Left lung (tissue), 4 donors: ENCODE measurements at regions not wholly inside any gene's neighbourhood (a gene's known extent, or its start where the extent isn't known, plus 50 kb on each side); places are given as distances from the start of the nearest gene placed in this dataset.

Source experiments
- ATAC-seq: fragments of 200-7000 bp; cut with Tn5 transposase; one replicate; pipeline ENCODE4 v1.9.1; 2020; ENCODE audit warnings: moderate library complexity
- DNase-seq, 4 donors: peaks; one replicate each; pipeline ENCODE4 v3.0.0-alpha.2; 2013 to 2020
- H3K27ac ChIP-seq, 2 donors: fragments of 200-600 bp; sonication (generic) in 1 of 2; one replicate each; pipeline versions ENCODE4 v1.5.0 to v1.8.0; 2020 to 2021
- H3K27me3 ChIP-seq, 2 donors: fragments of 200-600 bp; sonication (generic) in 1 of 2; one replicate each; pipeline versions ENCODE4 v1.5.0 to v1.8.0; 2020 to 2021
- H3K36me3 ChIP-seq, 2 donors: fragments of 200-600 bp; sonication (generic) in 1 of 2; one replicate each; pipeline versions ENCODE4 v1.5.0 to v1.8.0; 2020 to 2021
- H3K4me1 ChIP-seq, 2 donors: fragments of 200-600 bp; one replicate each; pipeline ENCODE4 v1.8.0; 2021
- H3K4me3 ChIP-seq, 2 donors: fragments of 200-600 bp; sonication (generic) in 1 of 2; one replicate each; pipeline versions ENCODE4 v1.5.0 to v1.8.0; 2020 to 2021; ENCODE audit warnings: mild to moderate bottlenecking in 1 of 2
- H3K9me3 ChIP-seq, 2 donors: fragments of 200-600 bp; sonication (generic) in 1 of 2; one replicate each; pipeline versions ENCODE4 v1.5.0 to v1.8.0; 2020 to 2021
- intact Hi-C, 2 donors: fragments of 100-400 bp; cut with DNase I; formaldehyde crosslinking; loops; one replicate each; pipeline versions ENCODE4 v1.11.2 to v1.14.2; 2022
- TF ChIP-seq, protein P1 (sequence below), 2 donors: fragments of 200-600 bp; sonication (generic) in 1 of 2; IDR thresholded peaks; one replicate each; pipeline versions ENCODE4 v1.5.0 to v1.8.0; 2021; ENCODE audit warnings: antibody characterized with exemption in 2 of 2
- donor health status: DM: no; HTN: yes; CAD: no.
- donor health status: DM: no; HTN: no; CAD: no.

DNA sequence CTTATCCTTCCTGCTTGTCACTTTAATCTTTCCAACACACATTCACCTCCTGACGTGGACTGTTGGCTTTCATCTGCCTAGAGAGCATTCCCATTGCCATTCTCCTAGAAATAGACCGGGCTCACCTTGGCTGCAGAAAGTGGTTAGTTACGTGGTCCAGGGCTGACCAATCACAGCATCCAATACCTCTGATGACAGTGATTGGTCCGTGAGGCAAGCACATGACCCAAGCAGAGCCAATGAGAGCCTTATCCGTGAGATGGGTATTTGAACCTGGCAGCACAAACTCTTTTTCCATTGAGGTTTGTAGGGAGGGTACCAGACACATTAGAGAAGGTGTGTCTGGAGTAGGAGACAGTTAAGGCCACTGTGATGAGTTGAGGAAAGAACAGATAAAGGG lies 85.8 kb downstream of the MIAT start:
- no peak for ATAC-seq
- DNase-seq = no peak
- intact Hi-C loops = no loop called here
- H3K4me3 ChIP-seq = no peak overlapping the region
- no peaks in the 10 kb centered on the region for H3K36me3 ChIP-seq
- H3K27ac ChIP-seq = no peak overlapping the region
- no peaks in the 10 kb centered on the region for H3K4me1 ChIP-seq
- no peaks in the 10 kb centered on the region for H3K27me3 ChIP-seq
- TF ChIP-seq, protein P1, sequence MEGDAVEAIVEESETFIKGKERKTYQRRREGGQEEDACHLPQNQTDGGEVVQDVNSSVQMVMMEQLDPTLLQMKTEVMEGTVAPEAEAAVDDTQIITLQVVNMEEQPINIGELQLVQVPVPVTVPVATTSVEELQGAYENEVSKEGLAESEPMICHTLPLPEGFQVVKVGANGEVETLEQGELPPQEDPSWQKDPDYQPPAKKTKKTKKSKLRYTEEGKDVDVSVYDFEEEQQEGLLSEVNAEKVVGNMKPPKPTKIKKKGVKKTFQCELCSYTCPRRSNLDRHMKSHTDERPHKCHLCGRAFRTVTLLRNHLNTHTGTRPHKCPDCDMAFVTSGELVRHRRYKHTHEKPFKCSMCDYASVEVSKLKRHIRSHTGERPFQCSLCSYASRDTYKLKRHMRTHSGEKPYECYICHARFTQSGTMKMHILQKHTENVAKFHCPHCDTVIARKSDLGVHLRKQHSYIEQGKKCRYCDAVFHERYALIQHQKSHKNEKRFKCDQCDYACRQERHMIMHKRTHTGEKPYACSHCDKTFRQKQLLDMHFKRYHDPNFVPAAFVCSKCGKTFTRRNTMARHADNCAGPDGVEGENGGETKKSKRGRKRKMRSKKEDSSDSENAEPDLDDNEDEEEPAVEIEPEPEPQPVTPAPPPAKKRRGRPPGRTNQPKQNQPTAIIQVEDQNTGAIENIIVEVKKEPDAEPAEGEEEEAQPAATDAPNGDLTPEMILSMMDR (IDR thresholded peaks at IDR 0.05) = no peak
- H3K9me3 ChIP-seq = no peaks in the 10 kb centered on the region

DNA sequence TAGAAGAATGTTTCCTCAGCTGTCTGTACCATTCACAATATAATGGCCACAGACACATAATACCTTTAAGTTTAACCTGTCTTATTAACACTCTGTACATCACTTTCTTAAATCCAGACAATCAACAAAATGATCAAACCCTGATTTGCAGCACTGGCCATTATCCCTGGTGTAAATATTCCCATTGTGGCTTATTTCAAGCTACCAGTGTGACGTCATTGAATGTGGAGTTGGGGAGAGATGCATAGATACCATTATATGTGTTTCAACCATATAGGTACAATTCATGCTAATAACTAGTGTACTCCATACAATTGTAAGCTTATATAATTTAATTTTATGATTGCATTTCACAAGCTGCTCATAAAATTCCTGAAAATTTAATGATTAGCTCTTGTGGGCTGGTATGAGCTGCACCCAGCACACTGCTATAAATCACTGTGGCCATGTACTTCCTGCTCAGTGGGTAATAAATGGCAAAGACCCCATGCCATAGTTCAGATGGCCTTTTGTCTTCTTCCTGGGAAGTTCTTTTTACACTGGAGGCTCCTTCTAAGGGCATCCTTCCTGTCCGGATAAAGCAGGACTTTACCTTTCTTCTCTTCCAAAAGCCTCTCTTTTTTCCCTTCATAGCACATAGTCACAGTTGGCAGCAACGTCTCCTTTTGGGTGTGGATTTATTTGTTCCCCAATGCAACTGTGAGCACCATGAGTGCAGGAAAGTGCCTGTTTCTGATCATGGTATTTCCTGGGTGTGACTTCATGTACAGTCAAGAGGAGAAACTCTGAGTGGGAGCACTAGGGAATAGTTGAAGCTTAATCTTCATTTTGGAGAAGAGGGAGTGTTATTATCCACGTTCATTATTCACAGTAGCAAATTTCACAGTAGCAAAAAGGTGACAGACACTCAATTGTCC lies 87.8 kb downstream of the MIAT start:
- no peaks in the 10 kb centered on the region for H3K36me3 ChIP-seq
- no peak overlapping the region for H3K27ac ChIP-seq
- H3K4me1 ChIP-seq = no peaks in the 10 kb centered on the region
- DNase-seq (no peak), ATAC-seq (no peak)
- H3K9me3 ChIP-seq = no peaks in the 10 kb centered on the region
- TF ChIP-seq, protein P1 (IDR thresholded peaks at IDR 0.05) = no peak
- intact Hi-C loops = no loop called here
- H3K4me3 ChIP-seq = no peak overlapping the region
- no peaks in the 10 kb centered on the region for H3K27me3 ChIP-seq

DNA sequence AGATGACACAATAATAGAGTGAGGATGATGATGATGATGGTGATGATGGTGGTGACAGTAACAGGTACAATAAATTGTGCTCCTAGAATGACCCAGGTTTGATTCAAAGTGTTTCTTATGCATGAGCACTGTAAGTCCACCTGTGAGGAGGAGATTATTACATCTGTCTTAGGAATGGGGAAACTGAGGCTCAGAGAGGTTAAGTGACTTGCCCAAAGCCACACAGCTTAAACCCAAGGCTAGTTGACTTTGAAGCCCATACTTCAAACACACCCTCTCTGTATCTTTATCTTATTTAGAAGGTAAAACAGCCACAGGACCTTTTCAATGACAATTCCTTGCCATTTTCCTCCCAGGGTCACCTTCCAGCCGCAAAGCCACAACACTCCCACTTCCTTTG lies 88.9 kb downstream of the MIAT start:
- Histone ChIP-seq H3K4me3 (no peak overlapping the region), H3K4me1 (peaks cover 0 to 8% of the 10 kb centered on the region in 2 donors), H3K27ac (no peak overlapping the region), H3K36me3 (no peaks in the 10 kb centered on the region), H3K9me3 (no peaks in the 10 kb centered on the region), H3K27me3 (no peaks in the 10 kb centered on the region)
- intact Hi-C loops = no loop called here
- DNase-seq (no peak), ATAC-seq (no peak)
- TF ChIP-seq, protein P1 (IDR thresholded peaks at IDR 0.05) = no peak

DNA sequence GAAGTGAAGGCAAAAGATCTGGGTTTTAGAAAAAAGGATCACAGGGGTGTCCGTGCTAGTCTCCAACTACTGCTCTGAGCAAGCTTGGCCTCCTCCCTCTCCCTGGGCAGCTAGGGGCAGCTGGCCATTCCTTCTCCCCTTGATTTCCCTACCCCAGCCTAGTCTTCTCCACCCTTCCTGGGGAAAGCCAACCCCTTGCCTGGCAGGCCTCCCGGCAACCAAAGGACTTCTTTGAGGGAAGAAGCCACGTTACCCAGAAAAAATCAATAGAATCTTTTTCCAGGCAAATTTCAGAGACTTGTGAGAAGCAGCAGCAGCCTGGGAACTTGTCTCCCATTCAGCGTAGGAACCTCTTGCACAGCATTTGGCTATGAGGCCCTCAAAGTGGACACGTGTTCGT lies 91.5 kb downstream of the MIAT start:
- H3K27me3 ChIP-seq = no peaks in the 10 kb centered on the region
- no peaks in the 10 kb centered on the region for H3K36me3 ChIP-seq
- TF ChIP-seq, protein P1 (IDR thresholded peaks at IDR 0.05) = no peak
- intact Hi-C loops = no loop called here
- H3K27ac ChIP-seq = no peak overlapping the region
- no peak for ATAC-seq
- no peak overlapping the region for H3K4me3 ChIP-seq
- no peak for DNase-seq
- no peaks in the 10 kb centered on the region for H3K9me3 ChIP-seq
- peaks cover 0 to 8% of the 10 kb centered on the region in 2 donors for H3K4me1 ChIP-seq

DNA sequence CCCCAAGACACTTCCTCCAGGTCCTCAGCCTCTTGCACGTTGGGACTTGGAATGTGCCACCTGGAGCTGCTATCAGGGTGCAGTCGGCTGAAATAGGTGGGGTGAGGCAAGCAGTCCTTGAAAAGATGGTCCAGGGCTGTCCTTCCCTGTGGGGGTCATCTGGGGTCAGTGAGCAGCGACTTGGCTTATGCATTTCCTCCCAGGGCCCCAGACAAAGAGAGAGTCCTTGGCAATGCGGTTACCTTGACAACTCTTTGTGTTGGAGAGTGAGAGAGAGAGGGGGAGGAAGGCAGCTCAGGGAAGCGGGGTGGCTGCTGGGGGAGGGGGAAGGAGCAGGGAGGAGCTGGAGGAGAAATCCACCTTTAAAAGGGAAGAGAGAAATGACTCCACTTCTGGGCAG lies 93.8 kb downstream of the MIAT start:
- intact Hi-C loops = no loop called here
- no peaks in the 10 kb centered on the region for H3K27me3 ChIP-seq
- no peaks in the 10 kb centered on the region for H3K36me3 ChIP-seq
- peaks cover 0 to 8% of the 10 kb centered on the region in 2 donors for H3K4me1 ChIP-seq
- peak in 1 of 4 donors; percentile 47 for DNase-seq
- ATAC-seq = peak; percentile 47
- H3K4me3 ChIP-seq = no peak overlapping the region
- TF ChIP-seq, protein P1 (IDR thresholded peaks at IDR 0.05) = no peak
- H3K27ac ChIP-seq = peak overlapping the region in 1 of 2 donors; percentile 33
- no peaks in the 10 kb centered on the region for H3K9me3 ChIP-seq
